ENCODE measurements at regions not wholly inside any gene's neighbourhood (a gene's known extent, or its start where the extent isn't known, plus 50 kb on each side); places are given as distances from the start of the nearest gene placed in this dataset.

- no peak for DNase-seq
Observed at GRCh38 chr2:509888-510287, 167.3 kb downstream of the TMEM18 start.

GRCh38 chr2:508121-508520 is 169.1 kb downstream of the TMEM18 start:
- no peak for DNase-seq

DNA sequence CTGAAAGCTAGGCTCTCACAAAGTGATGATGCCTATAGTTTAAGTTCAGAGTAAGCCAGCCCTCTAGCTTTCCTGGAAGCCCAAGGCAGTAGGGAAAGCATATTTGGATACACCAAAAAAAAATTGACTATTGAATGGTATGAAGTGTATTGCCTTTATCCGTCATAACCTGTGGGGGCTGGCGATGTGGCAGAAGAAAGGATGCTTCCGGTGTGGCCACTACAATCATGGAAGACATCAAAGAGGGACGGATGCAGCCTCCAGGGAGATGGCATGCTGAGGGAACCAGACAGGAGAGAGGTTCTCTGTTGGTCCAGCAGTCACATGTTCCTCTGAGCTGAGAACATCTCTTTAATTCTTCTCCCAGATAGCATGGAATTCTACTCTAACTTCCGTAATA is 170.3 kb downstream of the TMEM18 start:
- DNase-seq, result no peak

DNA sequence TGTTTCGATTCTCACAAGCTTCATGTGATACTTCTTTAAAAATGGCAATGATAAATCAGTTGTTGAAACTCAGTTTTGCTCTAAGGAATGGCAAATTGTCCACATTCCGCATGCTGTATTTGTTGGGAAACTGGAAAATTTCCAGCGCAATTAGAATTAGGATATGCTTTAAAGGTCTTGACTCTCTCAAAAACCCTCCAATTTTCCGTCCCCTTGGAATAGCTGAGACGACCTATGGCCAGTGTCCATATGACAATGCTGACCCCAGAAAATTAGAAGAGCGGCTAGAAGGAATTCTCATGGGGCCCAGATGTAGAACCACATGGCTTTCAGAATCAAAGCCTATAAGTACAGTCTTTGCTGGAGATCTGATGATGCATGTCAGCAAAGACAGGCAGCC is 170.8 kb downstream of the TMEM18 start:
- DNase-seq, result no peak

DNA sequence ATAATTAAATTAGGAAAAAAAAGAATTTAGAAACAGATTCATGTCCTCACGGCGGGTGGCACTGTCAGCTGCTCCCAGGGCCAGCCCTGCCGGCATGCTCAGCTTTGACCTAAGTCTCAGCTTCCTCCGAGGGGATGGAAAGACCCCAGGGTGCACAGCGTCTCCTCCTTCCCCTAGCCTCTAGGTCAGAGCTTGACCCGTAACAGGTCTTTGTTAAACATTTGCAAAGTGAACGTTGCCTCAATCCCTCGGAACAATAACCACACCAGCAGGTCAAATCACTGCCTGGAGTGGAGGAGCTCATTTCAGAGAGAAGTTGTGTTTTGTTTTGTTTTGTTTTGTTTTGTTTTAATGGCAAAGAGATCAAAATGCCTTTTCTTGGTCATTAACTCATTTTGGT is 171.3 kb downstream of the TMEM18 start:
- DNase-seq, result no peak

- DNase-seq, result no peak
Observed at GRCh38 chr2:503288-503999, 173.8 kb downstream of the TMEM18 start.

GRCh38 chr2:502831-503230 is 174.4 kb downstream of the TMEM18 start:
- DNase-seq, result no peak

DNA sequence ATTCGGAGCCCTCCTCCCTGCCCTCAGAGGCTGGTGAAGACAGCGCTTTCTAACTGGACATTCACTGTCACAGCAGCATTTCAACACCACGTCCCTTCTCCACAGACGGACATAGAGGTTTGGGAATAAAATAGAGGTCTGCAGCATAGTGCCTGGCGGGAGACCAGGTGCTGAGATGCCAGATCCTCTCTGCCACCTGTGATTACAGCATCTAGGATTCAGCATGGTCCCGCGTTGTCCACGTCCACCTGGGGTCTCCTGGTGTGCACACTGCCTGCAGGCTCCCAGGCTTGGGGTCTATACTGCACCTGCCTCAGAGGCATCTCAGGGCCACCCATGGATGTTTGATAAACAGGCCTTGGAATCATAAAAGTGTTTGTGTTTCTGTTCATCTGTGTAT is 175.5 kb downstream of the TMEM18 start:
- DNase-seq, result no peak

DNA sequence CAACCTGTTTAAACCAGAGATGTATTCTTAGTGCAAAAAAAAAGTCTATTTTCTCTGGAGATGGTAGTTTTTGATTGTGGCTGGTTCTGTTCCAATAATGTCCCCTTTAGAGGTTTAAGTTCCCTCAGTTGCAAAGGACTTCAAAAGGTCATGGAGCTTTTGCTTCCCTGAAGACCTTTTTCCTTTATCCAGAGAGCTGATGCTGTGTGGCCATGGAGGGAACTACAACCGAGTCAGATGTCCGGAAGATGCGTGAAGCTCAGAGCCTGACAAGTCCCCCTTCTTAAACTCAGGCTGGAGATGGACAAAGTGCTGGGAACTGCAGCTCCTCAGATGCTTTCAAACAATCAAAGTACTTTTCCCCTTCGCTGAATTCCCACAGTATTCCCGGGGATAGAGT is 176.1 kb downstream of the TMEM18 start:
- no peak for DNase-seq

DNA sequence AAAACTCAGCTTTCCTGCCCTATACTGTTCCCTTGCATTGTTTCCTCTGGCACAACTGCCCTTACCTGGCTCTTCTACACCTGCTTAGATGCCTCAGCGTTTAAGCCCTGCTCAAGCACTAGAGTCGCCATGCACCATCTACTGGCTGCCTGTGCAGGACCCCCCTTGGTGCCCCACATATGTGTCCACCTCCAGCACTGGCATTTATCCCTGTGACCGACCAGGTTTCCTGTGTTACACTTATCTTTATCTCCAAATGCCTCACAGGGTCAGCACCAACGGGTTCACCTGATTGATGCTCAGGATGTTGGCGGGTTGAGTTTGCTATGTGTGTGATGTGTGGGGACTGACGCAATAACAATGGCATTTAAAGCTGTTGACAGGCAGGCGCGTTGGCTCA is 177.5 kb downstream of the TMEM18 start:
- DNase-seq, result no peak

DNA sequence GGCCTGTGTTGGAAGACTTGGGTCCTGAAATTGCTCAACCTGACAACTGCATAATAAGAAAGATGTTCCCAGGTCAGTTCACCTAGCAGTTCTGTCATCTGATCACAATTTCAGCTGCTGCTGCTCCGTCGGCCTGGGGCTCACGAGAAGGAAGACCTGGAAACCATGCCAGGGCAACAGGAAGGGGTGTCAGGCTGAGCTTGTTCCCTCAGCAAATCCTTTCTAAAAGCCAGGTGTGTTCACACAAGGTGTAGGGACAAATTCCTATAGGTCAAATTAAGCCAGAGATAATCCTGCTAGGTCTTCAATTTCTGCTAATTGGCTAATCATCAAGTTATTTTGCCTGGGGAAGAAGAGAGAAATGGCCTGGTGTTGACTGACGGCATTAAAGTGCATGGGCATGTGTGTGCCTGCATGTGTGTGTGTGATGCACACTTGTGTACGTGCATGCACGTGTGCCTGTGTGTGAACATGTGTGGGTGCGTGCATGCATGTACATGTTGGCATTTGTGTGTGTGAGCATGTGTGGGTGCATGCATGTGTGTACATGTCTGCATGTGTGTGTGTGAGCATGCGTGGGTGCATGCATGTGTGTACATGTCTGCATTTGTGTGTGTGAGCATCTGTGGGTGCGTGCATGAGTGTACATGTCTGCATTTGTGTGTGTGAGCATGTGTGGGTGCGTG is 178.6 kb downstream of the TMEM18 start:
- no peak for DNase-seq

GRCh38 chr2:497770-498492 is 179.3 kb downstream of the TMEM18 start:
- DNase-seq, result no peak

GRCh38 chr2:496729-497128 is 180.5 kb downstream of the TMEM18 start:
- no peak for DNase-seq

DNA sequence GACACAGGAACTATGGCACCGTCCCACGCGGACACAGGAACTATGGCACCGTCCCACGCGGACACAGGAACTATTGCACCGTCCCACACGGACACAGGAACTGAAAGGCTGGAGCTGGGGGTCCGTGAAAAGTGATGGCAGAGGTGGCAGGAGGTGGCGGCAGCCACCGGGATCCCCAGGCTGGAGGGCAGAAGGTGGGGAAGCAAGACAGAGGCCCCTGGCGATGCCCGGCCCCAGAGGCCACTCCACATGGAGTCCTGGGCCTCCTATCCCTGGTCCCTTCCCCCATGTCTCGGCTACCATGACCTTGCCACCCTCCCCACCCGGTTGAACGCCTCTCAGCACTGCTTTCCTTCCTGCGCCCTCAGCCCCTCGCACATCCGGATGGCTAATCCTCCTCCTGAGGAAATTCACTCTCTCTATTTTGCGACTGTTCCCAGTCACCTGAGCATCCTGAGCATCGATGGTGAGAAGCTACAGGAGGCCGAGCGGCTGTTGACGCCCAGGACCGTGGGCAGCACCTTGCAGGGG is 181.4 kb downstream of the TMEM18 start:
- DNase-seq, result no peak

DNA sequence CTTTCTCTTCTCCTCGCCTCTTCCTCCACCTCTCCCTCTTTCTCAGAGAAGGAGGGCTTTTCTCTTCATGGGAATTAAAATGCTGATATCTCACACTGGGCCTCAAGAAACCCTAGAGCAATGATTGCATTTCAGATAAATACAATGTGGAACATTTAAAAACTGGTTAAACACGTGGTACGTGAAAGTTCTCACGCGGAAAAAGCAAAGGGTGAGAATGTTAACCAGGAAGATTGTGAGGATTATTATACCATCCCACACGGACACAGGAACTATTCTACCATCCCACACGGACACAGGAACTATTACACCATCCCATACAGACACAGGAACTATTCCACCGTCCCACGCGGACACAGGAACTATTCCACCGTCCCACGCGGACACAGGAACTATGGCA is 182.4 kb downstream of the TMEM18 start:
- DNase-seq, result no peak

- no peak for DNase-seq
Observed at GRCh38 chr2:493228-493627, 184.0 kb downstream of the TMEM18 start.

DNA sequence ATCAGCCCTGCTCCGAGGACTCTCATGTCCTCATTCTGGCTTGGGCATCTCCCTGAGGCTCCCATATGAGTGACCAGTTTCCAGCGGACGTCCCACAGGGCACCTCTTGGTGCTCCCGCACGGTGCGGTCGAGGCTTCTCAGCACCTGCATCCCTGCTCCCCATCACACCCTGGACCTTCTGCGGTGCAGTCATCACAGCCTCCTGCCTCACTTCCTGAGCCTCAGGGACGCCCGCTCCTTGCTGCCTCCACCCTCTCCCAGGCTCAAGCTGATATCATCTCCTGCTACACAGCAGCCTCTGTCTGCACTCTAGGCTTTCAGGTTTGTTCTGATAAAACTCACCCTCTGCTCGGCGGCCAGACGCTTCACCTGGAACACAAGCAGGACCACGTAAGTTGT is 185.0 kb downstream of the TMEM18 start:
- DNase-seq, result no peak

GRCh38 chr2:489838-490237 is 187.4 kb downstream of the TMEM18 start:
- DNase-seq, result no peak

GRCh38 chr2:489084-489483 is 188.1 kb downstream of the TMEM18 start:
- DNase-seq, result no peak

GRCh38 chr2:487186-488079 is 189.8 kb downstream of the TMEM18 start:
- no peak for DNase-seq

DNA sequence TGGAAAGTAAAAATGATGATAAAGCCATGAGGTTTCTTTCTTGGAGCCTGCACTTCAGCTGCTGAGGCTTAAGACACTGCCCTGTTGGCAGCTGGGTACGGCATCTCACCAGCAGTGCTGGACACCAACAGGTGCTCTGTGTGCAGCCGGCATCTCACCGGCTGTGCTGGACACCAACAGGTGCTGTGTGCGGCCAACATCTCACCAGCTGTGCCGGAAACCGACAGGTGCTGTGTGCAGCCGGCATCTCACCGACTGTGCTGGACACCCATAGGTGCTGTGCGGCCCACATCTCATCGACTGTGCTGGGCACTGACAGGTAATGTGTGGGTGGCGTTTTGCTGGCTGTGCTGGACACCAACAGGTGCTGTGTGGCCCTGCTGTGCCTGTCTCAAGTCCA is 190.8 kb downstream of the TMEM18 start:
- DNase-seq, result no peak

GRCh38 chr2:481388-481787 is 193.5 kb upstream of the ALKAL2 start:
- no peak for DNase-seq
